Brain microvascular endothelial cell (primary cell): ENCODE measurements at regions not wholly inside any gene's neighbourhood (a gene's known extent, or its start where the extent isn't known, plus 50 kb on each side); places are given as distances from the start of the nearest gene placed in this dataset.
A peak's percentile ranks its signal among the peaks of the same experiment; 100 is the strongest.

Experiments
- DNase-seq: peaks from one replicate; pipeline ENCODE4 v3.0.0-alpha.2; 2020
- H3K27ac ChIP-seq: fragments of 250-450 bp; sonication (Bioruptor Pico); 2 replicates; pipeline ENCODE4 v1.5.1; 2020; ENCODE audit warnings: mild to moderate bottlenecking, moderate library complexity
- H3K27me3 ChIP-seq: fragments of 250-450 bp; sonication (Bioruptor Pico); replicated peaks from 2 replicates; pipeline ENCODE4 v1.5.1; 2020; ENCODE audit warnings: mild to moderate bottlenecking
- H3K36me3 ChIP-seq: fragments of 250-450 bp; sonication (Bioruptor Pico); replicated peaks from 2 replicates; pipeline ENCODE4 v1.5.1; 2020; ENCODE audit warnings: mild to moderate bottlenecking
- H3K4me3 ChIP-seq: 2 replicates; pipeline ENCODE4 v1.5.1; 2011; ENCODE audit warnings: low read depth, mild to moderate bottlenecking, control low read depth, low read length, moderate library complexity
- CTCF ChIP-seq: IDR thresholded peaks from 2 replicates; pipeline ENCODE4 v1.5.1; 2011; ENCODE audit warnings: low read depth, mild to moderate bottlenecking, moderate library complexity, low read length, control low read depth, inconsistent platforms; ENCODE audit errors: missing control alignments
- in situ Hi-C: cut with HindIII; loops from 2 replicates; pipeline ENCODE4 v1.10.0; 2017; ENCODE audit warnings: low sequenced_read_pairs, low pct_ligation_motif_present

GRCh38 chr15:100722551-100723314, 120.3 kb downstream of the ASB7 start:
- H3K27ac ChIP-seq, result peak overlapping the region; percentile 100
- in situ Hi-C loops, result no loop called here
- no peaks in the 10 kb centered on the region for H3K27me3 ChIP-seq
- no peaks in the 10 kb centered on the region for H3K36me3 ChIP-seq
- no peak overlapping the region for H3K4me3 ChIP-seq
- TF ChIP-seq CTCF, result no peak
- no peak for DNase-seq

GRCh38 chr15:100723315-100723801, 121.0 kb downstream of the ASB7 start:
- H3K27me3 ChIP-seq, result no peaks in the 10 kb centered on the region
- no peaks in the 10 kb centered on the region for H3K36me3 ChIP-seq
- in situ Hi-C loops, result no loop called here
- H3K27ac ChIP-seq, result peak overlapping the region; percentile 100
- no peak for DNase-seq
- no peak for TF ChIP-seq CTCF
- no peak overlapping the region for H3K4me3 ChIP-seq

DNA sequence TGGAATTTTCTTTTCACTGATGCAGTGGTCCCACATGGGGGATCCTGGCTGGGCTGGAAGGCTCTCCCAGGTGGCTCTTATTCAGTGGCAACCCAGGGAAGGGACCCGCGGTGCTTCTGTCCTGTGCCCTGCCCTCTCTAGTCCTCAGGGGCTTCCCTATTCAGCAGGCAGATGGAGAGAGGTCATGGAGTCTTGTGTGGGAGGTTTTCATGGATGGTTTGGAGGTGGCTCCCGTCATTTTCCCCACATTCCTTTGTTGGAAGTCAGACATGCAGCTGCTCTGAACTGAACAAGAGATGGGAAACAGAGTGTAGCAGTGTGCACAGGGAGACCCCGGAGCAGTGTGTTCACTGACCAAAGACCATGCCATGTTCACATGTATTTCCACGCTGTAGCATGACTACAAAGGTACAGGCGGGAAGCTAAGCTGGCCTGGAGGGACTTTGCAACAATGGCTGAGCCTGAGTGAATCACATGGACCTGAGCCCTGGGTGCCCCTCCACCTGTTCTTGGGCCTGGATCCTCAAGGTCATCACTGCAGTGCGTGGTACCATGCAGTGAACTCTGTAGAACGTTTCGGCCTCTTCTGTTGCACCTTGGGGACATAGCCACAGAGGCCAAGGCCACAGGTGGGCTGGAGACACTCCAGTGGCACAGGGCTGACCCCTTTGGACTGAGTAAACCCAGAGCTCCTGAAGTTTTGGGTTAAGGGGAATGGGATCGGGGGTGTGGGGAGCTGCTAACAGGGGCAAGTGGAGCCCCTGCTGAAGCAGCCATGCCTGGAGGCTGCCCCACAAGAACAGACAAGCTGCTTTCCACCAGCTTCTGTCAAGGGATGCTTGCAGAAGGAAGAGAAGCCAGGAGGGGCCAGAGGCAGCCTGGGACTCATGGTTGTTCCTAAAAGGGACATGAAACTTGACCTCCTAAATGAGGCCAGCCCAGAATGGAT, 123.0 kb downstream of the ASB7 start:
- DNase-seq, result peak; percentile 72
- H3K27ac ChIP-seq, result peak overlapping the region; percentile 57
- no peak for TF ChIP-seq CTCF
- in situ Hi-C loops, result no loop called here
- no peaks in the 10 kb centered on the region for H3K27me3 ChIP-seq
- H3K4me3 ChIP-seq, result no peak overlapping the region
- no peaks in the 10 kb centered on the region for H3K36me3 ChIP-seq

DNA sequence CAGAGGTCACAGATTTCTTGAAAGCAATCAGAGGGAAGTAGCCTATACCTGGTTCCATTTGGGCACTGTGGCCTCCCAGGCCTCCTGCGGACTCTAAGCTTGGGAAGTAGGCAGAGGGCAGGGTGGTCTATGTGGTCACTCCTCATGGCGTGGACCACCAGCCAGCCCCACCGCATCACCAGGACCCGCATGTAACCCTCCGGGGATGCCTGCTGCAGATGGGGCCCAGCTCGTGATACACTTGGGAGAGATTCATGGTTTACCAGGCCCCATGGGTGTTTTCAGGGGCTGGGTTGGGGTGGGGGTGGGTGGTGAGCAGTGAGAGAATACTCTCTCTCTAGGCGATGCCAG, 123.7 kb downstream of the ASB7 start:
- Histone ChIP-seq H3K36me3 (no peaks in the 10 kb centered on the region), H3K27me3 (no peaks in the 10 kb centered on the region), H3K27ac (peak overlapping the region; percentile 5), H3K4me3 (no peak overlapping the region)
- no peak for TF ChIP-seq CTCF
- no peak for DNase-seq
- in situ Hi-C loops, result no loop called here

DNA sequence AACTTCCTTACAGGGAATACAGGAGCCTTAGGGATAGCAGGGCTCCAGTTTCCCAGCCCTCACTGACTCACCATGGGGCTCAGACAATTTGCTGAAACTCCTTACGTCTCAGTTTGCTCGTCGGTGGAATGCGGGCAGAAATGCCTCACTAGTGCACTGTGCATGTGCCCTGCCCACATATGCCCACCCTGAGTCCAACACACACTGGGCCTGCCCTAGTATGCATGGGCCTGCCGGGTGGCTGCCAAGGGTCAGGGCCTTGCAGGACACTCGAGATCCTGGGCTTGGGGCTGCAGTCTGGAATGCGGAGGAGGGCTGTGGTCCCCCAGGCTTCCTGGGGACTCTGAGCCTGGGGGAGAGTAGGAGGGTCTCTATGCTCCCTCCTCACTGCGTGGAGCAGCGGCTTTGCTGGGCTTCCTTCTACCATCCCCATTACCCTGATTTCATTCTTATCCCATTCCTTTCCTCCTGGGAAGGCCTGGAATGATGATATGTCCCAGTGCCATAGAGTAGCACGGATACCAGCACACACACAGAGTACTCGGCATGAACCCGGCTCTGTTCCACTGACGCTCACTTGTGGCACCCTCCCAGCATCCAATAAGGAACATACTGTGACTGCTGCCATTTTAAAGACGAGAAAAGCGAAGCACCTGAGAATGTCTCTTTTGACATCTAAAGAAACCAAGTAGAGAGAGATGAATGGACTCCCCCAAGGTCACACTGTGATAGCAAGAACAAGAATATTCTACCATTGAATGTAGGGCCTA, 124.2 kb downstream of the ASB7 start:
- in situ Hi-C loops, result no loop called here
- no peak for TF ChIP-seq CTCF
- H3K4me3 ChIP-seq, result no peak overlapping the region
- no peaks in the 10 kb centered on the region for H3K27me3 ChIP-seq
- H3K27ac ChIP-seq, result no peak overlapping the region
- DNase-seq, result no peak
- no peaks in the 10 kb centered on the region for H3K36me3 ChIP-seq
